HepG2 (cell line): ENCODE measurements at regions not wholly inside any gene's neighbourhood (a gene's known extent, or its start where the extent isn't known, plus 50 kb on each side); places are given as distances from the start of the nearest gene placed in this dataset.

Experiments used
- MLX ChIP-seq: IDR thresholded peaks from 2 replicates; pipeline ENCODE4 v1.6.1; 2016
- PRDM15 ChIP-seq: sonication (generic); formaldehyde crosslinking; IDR thresholded peaks from 2 replicates; pipeline ENCODE4 v1.4.0; 2020; ENCODE audit warnings: missing genetic modification reagents
- TF ChIP-seq, protein P1 (sequence below): IDR thresholded peaks from 2 replicates; pipeline ENCODE4 v1.4.0; 2020; ENCODE audit warnings: mild to moderate bottlenecking, missing genetic modification reagents
- TF ChIP-seq, protein P2 (sequence below): IDR thresholded peaks from 2 replicates; pipeline ENCODE4 v1.6.1; 2016; ENCODE audit warnings: mild to moderate bottlenecking, missing biosample characterization, missing genetic modification reagents

DNA sequence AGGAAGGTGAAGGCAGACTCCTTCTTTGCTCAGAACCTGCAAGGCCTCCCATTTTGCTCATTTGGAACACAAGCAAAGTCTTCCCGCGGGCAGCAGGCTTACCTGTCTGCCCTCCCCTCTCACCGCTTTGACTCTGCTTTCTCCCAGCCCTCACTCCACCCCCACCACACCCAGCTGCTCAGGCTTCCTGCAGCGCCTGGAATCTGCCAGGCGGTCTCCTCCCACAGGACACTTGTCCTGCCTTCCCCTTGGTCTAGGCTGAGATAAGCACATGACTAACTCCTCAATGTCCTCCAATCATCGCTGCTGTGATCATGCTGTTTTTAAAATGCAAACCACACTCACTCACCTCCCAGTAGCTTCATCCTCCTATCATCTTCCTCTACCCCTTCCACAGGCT lies 430.0 kb downstream of the ZNF516 start (continued):
- TF ChIP-seq, protein P1, sequence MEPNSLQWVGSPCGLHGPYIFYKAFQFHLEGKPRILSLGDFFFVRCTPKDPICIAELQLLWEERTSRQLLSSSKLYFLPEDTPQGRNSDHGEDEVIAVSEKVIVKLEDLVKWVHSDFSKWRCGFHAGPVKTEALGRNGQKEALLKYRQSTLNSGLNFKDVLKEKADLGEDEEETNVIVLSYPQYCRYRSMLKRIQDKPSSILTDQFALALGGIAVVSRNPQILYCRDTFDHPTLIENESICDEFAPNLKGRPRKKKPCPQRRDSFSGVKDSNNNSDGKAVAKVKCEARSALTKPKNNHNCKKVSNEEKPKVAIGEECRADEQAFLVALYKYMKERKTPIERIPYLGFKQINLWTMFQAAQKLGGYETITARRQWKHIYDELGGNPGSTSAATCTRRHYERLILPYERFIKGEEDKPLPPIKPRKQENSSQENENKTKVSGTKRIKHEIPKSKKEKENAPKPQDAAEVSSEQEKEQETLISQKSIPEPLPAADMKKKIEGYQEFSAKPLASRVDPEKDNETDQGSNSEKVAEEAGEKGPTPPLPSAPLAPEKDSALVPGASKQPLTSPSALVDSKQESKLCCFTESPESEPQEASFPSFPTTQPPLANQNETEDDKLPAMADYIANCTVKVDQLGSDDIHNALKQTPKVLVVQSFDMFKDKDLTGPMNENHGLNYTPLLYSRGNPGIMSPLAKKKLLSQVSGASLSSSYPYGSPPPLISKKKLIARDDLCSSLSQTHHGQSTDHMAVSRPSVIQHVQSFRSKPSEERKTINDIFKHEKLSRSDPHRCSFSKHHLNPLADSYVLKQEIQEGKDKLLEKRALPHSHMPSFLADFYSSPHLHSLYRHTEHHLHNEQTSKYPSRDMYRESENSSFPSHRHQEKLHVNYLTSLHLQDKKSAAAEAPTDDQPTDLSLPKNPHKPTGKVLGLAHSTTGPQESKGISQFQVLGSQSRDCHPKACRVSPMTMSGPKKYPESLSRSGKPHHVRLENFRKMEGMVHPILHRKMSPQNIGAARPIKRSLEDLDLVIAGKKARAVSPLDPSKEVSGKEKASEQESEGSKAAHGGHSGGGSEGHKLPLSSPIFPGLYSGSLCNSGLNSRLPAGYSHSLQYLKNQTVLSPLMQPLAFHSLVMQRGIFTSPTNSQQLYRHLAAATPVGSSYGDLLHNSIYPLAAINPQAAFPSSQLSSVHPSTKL (CRISPR knock-in tag) = no peak
- TF ChIP-seq PRDM15 (no peak), MLX (CRISPR knock-in tag) (no peak)
- TF ChIP-seq, protein P2, sequence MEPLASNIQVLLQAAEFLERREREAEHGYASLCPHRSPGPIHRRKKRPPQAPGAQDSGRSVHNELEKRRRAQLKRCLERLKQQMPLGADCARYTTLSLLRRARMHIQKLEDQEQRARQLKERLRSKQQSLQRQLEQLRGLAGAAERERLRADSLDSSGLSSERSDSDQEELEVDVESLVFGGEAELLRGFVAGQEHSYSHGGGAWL = no peak
